DMS153 treated with DMSO at 0.1 percent for 48 hours (cell line): ENCODE measurements at regions not wholly inside any gene's neighbourhood (a gene's known extent, or its start where the extent isn't known, plus 50 kb on each side); places are given as distances from the start of the nearest gene placed in this dataset.

Source experiments
- DNase-seq: peaks from one replicate; lab custom pipeline; 2025; ENCODE audit not compliant: unreplicated experiment; lab: John Stamatoyannopoulos, UW

DNA sequence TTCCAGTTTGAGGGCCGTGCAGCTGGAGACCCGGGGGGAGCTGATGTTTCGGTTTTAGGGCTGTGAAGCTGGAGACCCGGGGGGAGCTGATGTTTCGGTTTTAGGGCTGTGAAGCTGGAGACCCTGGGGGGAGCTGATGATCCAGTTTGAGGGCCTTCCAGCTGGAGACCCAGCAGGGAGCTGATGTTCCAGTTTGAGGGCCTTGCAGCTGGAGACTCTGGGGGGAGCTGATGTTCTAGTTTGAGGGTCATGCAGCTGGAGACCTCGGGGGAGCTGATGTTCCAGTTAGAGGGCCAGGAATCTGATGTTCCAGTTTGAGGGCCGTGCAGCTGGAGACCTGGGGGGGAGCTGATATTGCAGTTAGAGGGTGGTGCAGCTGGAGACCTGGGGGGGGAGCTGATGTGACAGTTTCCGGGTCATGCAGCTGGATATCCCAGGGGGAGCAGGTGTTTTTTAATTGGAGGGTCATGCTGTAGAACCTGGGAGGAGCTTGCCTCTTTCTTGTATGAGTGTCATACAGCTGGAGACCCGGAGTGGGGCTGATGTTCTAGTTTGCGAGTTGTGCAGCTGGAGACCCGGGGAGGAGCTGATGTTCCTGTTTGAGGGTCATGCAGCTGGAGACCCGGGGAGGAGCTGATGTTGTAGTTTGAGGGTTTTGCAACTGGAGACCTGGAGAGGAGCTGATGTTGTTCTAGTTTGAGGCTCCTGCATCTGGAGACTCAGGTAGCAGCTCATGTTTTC lies 153.2 kb downstream of the RTP5 start:
- DNase-seq = no peak

- DNase-seq = no peak
Measured at GRCh38 chr2:242024751-242025355, 155.3 kb downstream of the RTP5 start.

DNA sequence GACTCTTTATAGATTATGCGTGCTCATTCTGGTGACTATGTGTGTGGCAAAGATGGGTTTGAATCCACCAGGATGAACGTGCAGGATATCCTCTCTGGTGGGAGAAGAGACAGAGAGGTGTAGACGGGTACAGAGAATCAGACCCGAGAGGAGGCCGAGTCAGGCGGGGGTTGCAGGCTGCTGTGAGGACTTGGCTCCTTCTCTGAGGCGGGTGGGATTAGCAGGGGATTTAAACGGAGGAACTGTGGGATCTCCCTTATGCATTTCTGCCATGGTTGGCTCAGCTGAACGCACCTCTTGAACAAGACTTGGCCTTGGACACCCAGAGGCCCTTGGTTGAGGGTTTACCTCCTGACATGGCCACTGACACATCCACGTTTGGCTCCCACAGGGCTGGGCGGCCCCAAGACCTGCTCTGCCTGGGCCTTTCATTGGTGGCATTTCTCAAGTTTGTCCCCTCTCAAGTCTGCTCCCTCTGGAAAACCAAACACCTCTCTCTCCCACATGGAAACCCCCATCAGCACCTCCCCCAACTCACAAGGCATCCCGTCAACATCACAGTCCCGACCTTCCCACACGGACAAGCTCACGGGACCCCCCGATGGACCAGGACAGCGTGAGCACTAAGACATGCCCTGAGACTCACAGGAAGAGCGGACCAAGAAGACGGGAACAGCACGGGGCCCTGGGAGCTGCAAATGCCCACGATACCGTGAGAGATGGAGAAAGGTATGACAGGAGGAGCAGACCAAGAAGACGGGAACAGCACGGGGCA lies 158.3 kb downstream of the RTP5 start:
- no peak for DNase-seq

- DNase-seq = no peak
Measured at GRCh38 chr2:242029422-242030225, 160.1 kb downstream of the RTP5 start.

GRCh38 chr2:242030226-242030575 lies 160.7 kb downstream of the RTP5 start:
- no peak for DNase-seq

GRCh38 chr2:242030858-242031257 lies 161.3 kb downstream of the RTP5 start:
- no peak for DNase-seq

DNA sequence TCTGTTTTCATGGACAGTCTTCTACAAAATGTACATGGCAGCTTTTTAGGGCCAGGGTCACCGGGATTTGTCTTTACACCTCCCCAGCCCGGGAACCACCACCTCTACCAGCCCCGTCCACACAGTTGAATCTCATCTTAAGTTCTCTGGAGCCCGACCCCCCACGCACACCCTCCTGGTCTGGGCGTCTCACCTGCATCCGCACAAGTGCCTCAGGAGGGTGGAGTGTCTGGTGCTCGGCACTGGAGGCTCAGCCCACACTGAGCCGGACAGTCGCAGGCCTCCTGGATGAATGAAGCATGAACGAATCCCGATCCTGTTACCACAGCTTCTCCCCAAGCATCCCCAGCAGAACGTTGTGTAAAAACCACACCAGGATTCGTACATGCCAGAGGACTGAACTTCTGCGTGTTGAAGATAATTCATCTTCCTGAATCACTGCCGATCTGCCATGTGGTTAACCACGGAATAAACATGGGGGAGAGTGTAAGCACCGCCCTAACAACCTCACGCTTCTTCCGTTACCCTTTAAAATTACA lies 162.0 kb downstream of the RTP5 start:
- DNase-seq = no peak

GRCh38 chr2:242032780-242033656 lies 163.5 kb downstream of the RTP5 start:
- DNase-seq = no peak

GRCh38 chr2:242034138-242034537 lies 164.6 kb downstream of the RTP5 start:
- DNase-seq = no peak

GRCh38 chr2:242034996-242035814 lies 165.7 kb downstream of the RTP5 start:
- DNase-seq = no peak

GRCh38 chr2:242035858-242036652 lies 166.5 kb downstream of the RTP5 start:
- DNase-seq = no peak

DNA sequence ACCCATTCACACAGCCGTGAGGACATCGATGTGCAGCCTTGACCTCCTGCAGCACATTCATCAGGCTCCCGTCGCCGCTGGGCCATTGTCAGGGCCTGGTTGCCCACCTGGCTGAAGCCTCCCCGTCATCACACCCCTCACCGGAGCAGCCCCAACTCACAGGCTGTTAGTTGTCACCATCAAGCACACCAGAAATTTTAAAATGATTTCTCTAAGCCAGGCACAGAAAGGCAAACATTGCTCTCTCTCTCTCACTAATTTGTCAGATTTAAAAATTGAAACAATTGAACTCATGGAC lies 167.1 kb downstream of the RTP5 start:
- no peak for DNase-seq

GRCh38 chr2:242038166-242038927 lies 168.8 kb downstream of the RTP5 start:
- DNase-seq = no peak

DNA sequence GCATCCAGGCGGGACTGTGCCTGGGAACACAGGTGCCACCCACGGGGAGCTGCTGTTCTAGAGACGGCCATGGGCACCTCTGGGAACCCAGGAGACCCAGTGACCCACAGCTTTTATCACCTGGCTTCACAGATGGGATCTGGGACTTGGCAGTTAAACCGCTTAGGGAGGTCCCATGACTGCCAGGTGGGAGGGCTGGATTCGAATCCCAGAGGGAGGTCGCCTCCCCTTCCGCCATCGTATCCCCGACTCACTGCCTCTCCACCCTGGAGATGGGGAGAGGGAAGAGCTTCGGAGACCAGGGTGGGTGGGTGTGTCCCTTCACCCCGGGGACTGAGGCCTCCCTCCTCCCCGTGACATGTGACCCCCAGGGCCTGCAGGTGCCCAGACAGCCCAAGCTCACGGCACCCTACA lies 169.4 kb downstream of the RTP5 start:
- DNase-seq = no peak

DNA sequence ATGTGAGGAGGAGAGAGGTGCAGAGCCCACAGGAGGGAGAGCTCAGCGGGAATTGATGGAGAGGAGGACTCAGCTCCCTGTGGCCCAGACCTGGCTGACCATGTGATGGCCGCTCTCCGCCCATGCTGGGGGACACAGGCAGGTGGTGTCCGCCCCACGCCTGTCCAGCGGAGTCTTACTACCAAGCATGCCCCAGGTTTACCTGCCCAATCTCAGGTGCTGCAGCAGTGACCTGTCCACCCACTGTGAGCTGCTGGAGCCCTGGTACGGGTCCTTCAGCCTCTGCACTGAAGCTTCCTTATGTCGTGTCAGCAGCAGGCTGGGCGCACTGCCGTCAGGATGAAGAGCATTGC lies 170.8 kb downstream of the RTP5 start:
- DNase-seq = no peak

- no peak for DNase-seq
Measured at GRCh38 chr2:242040681-242041080, 171.2 kb downstream of the RTP5 start.

GRCh38 chr2:242041816-242042215 lies 172.3 kb downstream of the RTP5 start:
- no peak for DNase-seq
